NCI-H146 treated with DMSO at 0.1 percent for 48 hours (cell line): ENCODE measurements at regions not wholly inside any gene's neighbourhood (a gene's known extent, or its start where the extent isn't known, plus 50 kb on each side); places are given as distances from the start of the nearest gene placed in this dataset.

Experiments used
- DNase-seq: peaks from one replicate; lab custom pipeline; 2025; ENCODE audit not compliant: unreplicated experiment; lab: John Stamatoyannopoulos, UW

DNA sequence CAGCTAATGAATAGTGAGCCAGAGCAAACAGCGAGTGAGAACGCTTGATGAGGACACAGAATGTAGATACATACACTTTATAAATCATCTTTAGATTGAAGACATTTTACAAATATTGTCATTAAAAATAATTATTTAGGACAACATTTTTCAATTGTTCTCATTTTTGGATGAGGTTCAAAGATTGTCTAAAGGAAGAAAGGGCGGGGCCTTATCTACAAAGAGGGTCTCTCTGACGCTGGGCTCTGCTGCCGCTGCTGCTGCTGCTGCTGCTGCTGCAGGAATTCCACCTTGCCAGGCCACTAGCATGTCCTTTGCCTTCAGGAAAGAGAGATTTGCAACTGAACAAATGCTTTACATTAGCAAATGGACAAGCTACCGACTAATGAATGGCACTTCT is 220.7 kb upstream of the TMEM161B start:
- DNase-seq: no peak

DNA sequence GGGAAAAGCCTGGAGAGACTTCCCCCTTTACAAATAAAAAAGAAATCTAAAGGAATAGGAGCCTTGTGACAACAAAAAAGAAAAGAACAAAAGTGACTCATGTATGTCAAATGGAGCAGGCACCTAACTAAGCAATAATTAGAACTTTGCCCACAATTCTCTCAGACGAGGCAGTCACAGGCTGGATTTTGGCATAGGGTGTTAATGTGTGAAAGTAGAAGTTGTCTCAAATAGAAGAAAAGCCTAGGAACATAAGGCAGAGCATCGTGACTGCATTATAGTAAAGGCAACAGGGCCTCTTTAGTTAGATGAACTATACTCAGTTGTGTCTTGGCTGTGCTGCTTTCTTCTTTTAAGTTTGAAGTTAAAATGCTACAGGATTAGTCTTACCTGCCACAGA is 219.9 kb upstream of the TMEM161B start:
- DNase-seq: no peak

- DNase-seq: no peak
Measured at GRCh38 chr5:88488130-88488529, 219.5 kb upstream of the TMEM161B start.

- DNase-seq: no peak
Measured at GRCh38 chr5:88487066-88487465, 218.4 kb upstream of the TMEM161B start.

DNA sequence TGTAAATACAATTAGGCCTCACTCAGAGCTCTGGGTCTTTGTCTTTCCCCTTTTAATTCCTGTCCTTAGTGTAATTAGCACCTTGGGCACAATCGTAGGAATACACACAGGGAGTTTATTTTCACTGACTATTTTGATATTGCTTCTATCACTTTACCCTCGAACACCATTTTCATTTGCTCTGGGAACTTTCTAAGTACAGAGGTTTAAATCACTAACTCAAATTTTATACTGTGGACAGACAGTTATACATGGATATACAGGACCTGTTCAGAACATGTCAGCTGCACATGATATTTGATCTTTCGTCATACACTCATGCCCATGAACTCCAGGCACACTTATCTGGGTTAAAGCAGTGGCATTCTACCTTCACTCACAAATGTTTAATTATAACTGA is 217.8 kb upstream of the TMEM161B start:
- no peak for DNase-seq

DNA sequence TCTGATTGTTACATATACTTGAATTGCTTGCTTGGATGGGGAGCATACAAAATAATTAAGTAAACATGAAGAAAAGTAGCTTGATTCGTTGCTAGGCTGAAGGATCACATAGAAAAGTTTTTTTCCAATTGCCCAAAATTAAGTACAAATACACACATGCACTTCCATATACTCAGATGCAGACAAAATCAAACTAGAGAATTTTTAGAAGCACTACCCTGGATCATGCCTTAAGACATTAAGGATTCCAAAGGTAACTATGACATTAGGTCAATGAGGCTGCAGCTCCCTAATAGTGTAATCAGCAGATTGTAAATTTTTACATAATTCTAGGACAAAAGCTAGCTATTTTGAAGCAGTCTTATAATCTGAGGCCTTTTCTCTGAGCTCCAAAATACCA is 216.9 kb upstream of the TMEM161B start:
- no peak for DNase-seq

DNA sequence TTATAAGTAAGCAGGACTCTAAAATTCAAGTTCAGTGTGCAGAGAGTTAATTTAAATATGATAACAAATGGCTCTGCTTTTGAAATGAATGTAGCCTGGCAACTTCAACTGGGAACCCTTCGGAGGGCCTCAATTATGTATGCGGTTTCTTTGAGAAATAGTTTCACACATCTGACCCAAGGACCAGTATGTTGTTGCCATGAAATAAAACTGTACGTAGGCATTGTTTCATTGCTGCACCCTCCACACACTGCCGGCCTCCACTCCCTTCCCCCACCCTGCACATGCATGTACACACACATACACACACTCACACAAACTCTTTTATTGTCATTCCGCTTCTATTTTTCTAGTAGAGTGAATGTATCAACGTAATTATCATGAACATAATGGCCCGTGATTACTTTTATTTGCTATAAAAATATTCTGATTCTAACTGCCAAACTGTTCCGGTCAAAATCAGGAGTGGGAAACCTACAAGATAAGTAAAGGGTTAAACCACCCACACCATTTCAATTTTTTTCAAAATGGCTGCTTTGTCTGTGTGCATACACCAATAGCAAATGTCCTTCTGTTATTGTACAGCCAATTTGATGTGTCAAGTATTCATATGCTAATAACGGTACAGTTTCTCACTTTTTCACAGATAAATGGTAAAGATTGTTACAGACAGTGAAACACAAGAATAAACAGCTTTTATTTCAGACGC is 215.5 kb upstream of the TMEM161B start:
- no peak for DNase-seq

- DNase-seq: no peak
Measured at GRCh38 chr5:88480801-88481499, 212.3 kb upstream of the TMEM161B start.

DNA sequence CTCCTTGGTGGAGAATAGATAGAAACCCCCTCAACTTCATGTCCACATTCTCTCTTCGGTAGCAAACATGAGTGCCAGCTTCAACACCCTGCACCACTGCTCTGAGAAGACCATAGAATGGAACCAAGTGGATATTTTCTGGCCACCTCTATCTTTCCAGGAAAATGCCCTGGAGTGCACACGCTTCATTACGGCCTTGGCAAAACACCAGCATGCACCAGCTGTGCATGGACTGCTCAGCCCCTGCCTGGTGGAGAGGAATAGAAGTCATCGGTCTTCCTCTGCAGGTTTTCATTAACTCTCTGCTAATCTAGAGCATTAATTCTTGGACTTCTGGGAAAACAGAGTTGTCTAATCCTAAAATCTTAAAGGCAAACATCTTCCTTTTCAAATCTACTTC is 211.6 kb upstream of the TMEM161B start:
- no peak for DNase-seq

GRCh38 chr5:88474574-88474973 is 205.9 kb upstream of the TMEM161B start:
- DNase-seq: no peak

- DNase-seq: no peak
Measured at GRCh38 chr5:88470745-88471144, 202.1 kb upstream of the TMEM161B start.

- DNase-seq: no peak
Measured at GRCh38 chr5:88459971-88460370, 191.3 kb upstream of the TMEM161B start.

GRCh38 chr5:88452820-88453219 is 184.2 kb upstream of the TMEM161B start:
- no peak for DNase-seq

- no peak for DNase-seq
Measured at GRCh38 chr5:88450239-88450638, 181.6 kb upstream of the TMEM161B start.

GRCh38 chr5:88438006-88438405 is 169.4 kb upstream of the TMEM161B start:
- no peak for DNase-seq

DNA sequence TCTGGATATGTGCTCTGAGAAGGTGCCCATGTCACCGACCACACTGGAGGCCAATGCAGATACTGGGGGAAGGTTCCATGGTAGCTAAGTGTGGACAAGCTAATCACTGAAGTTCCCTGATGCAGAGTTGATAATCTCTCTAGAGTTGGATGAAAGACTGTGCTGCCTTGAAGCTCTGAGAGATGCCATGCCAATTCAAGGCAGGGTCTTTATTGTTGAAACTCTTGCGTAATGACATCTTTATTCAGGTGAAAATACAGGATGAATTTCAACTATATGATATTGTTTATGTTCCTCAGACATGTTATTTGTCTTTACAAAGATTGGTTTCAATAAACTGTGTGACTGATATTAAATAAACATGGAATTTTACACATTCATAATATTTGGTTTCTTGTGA is 167.6 kb upstream of the TMEM161B start:
- DNase-seq: no peak

DNA sequence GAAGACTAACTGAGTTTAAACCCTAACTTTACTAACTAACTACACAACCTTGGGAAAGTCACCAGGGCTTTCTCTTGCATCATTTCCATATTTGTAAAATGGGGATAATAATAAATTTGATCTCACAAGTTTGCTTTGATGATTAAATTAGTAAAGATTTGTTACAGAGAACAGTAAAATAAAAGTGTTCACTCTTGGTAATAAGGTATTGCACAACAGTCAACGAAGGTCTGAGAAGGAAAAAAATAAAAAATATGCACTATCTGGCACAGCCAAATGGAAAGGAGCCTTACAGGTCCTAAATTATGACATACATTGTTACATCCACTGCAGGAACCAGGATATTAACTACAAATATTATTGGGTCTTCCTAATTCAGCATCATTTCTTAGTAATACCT is 160.0 kb upstream of the TMEM161B start:
- no peak for DNase-seq

GRCh38 chr5:88426441-88426840 is 157.8 kb upstream of the TMEM161B start:
- no peak for DNase-seq

DNA sequence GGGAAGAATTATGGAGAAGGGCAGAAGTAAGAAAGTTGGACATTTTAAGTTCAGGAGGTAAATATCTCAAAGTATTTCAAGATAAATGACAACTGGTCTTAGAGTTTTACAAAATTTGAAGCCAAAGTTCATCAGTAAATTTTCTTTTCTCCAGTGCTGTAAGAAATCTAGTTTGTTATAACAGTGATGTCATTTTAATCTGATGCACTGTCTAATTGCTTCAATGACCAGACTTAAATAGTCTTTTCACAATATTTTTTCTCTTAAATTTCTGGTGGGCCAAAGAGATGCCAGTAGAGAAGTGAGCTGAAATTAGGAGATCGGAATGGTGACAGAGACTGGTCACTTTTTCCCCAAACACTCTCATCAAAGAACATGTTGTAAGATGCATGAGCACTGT is 156.5 kb upstream of the TMEM161B start:
- DNase-seq: no peak

DNA sequence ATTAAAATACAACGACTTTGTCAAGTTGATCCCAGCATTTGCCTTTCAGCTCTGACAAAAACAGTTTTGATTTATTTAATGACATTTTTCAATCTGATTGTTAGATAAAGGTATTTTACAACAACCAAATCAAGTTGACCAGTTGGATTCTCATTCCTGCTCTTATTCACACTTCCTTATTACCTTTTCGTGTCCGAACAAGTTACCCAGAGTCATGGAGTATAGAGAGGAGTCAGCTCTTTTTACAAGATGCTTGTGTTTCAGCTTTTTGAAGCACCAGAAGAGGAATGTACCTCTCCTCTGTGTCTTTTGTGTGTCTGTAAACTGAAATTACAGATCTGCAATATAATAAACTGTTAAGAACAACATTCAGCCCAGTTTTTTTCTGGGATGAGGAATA is 151.3 kb upstream of the TMEM161B start:
- DNase-seq: no peak

DNA sequence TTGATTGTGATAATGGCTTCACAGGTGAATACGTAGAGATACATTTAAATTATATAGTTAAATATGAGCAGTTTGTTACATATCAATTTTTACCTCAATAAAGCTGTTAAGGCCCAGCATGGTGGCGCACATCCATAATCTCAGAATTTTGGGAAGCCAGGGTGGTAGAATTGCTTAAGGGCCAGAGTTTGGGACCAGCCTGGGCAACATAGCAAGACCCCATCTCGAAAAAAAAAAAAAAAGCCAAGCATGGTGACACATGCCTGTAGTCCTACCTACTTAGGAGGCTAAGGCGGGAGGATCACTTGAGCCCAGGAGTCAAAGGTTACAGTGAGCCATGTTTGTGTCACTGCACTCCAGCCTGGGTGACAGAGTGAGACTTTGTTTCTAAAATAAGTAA is 138.7 kb upstream of the TMEM161B start:
- no peak for DNase-seq

GRCh38 chr5:88405783-88406182 is 137.1 kb upstream of the TMEM161B start:
- no peak for DNase-seq

- DNase-seq: no peak
Measured at GRCh38 chr5:88404405-88404804, 135.8 kb upstream of the TMEM161B start.
